ENCODE measurements at regions not wholly inside any gene's neighbourhood (a gene's known extent, or its start where the extent isn't known, plus 50 kb on each side); places are given as distances from the start of the nearest gene placed in this dataset.

GRCh38 chr2:221853297-221853696, 281.2 kb upstream of the EPHA4 start:
- ChIA-PET POLR2A (ENCODE audit: unreplicated experiment) (no interaction called here), CTCF (no interaction called here)
- H3K36me3 ChIP-seq (ENCODE audit: low read depth): no peaks in the 10 kb centered on the region
- H3F3A ChIP-seq (ENCODE audit: insufficient read depth, low read depth): peaks cover 6% of the 10 kb centered on the region; the same call in 1 of the 2 replicates
- no peak overlapping the region for H3K4me3 ChIP-seq
- H3K9me3 ChIP-seq (ENCODE audit: insufficient read depth, low read depth): no peaks in the 10 kb centered on the region
- H3K27me3 ChIP-seq (ENCODE audit: insufficient read depth, low read depth): no peaks in the 10 kb centered on the region
- peaks cover 36% of the 10 kb centered on the region for H3K4me1 ChIP-seq (replicated peaks; ENCODE audit: insufficient read depth)
- H3K27ac ChIP-seq: no peak overlapping the region
- no peaks in the 10 kb centered on the region for H3K9me2 ChIP-seq (ENCODE audit: insufficient read depth)
- H4K20me1 ChIP-seq (ENCODE audit: insufficient read depth): no peaks in the 10 kb centered on the region
- BruUV-seq (replicated peaks): no TSS peak
- H3K79me2 ChIP-seq (ENCODE audit: low read depth): no peaks in the 10 kb centered on the region
- H3K4me2 ChIP-seq: no peak overlapping the region
- H2AFZ ChIP-seq: 0 out of 2 replicates have a peak overlapping the region, but pooled peaks have one; percentile 1
- no peak for DNase-seq
- intact Hi-C loops (cut with micrococcal nuclease; ENCODE audit: unreplicated experiment): loop anchor here (5.0 kb wide), 1 partner anchor 89 kb away; no protein-coding TSS in a partner anchor
- TF ChIP-seq CTCF (conservative IDR thresholded peaks at IDR 0.05) (no peak), EZH2 (IDR thresholded peaks at IDR 0.05; ENCODE audit: low read depth) (no peak)

- DNase-seq: peak in 1 of 2 experiments; percentile 57
- peaks cover 43% of the 10 kb centered on the region for H3K4me1 ChIP-seq (replicated peaks; ENCODE audit: insufficient read depth)
- ChIA-PET CTCF (interaction anchor here (0.6 kb wide), 1 partner anchor 118 kb away, joined by 3 read pairs; no protein-coding TSS in a partner anchor), POLR2A (ENCODE audit: unreplicated experiment) (no interaction called here)
- no peaks in the 10 kb centered on the region for H3K27me3 ChIP-seq (ENCODE audit: insufficient read depth, low read depth)
- H3K4me2 ChIP-seq: 0 out of 2 replicates have a peak overlapping the region, but pooled peaks have one; percentile 1
- H3K4me3 ChIP-seq: no peak overlapping the region
- intact Hi-C loops (cut with micrococcal nuclease; ENCODE audit: unreplicated experiment): loop anchor here (5.0 kb wide), 1 partner anchor 91 kb away; no protein-coding TSS in a partner anchor
- BruUV-seq (replicated peaks): no TSS peak
- peaks cover 8% of the 10 kb centered on the region; the same call in 1 of the 2 replicates for H3F3A ChIP-seq (ENCODE audit: insufficient read depth, low read depth)
- no peak overlapping the region for H2AFZ ChIP-seq
- TF ChIP-seq CTCF (conservative IDR thresholded peaks at IDR 0.05) (no peak), EZH2 (IDR thresholded peaks at IDR 0.05; ENCODE audit: low read depth) (no peak)
- no peaks in the 10 kb centered on the region for H4K20me1 ChIP-seq (ENCODE audit: insufficient read depth)
- H3K79me2 ChIP-seq (ENCODE audit: low read depth): no peaks in the 10 kb centered on the region
- peaks cover 8% of the 10 kb centered on the region for H3K9me3 ChIP-seq (ENCODE audit: insufficient read depth, low read depth)
- H3K36me3 ChIP-seq (ENCODE audit: low read depth): peaks cover 4% of the 10 kb centered on the region; the same call in 1 of the 2 replicates
- H3K27ac ChIP-seq: no peak overlapping the region
- H3K9me2 ChIP-seq (ENCODE audit: insufficient read depth): no peaks in the 10 kb centered on the region
These were observed 279.5 kb upstream of the EPHA4 start for GRCh38 chr2:221851531-221852045.

DNA sequence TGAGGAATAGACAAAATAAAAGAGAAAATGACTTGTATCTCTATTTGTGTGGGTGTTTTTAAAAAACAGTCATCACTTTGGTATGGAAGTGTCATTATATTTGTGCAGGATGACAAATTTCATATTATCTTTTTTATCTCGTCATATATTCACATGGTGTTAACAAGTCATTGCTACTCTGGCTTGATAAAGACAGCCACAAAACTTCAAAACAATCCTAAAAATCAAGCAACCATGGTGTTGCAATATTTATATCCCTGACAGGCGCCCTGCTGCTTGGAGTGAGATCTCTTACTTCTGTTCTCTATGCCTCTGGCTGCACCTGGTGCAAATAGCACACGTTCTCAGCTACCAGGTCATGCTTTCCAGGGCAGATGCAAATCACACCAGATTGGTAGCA, 278.0 kb upstream of the EPHA4 start:
- Histone ChIP-seq H3K79me2 (ENCODE audit: low read depth) (no peaks in the 10 kb centered on the region), H3K4me1 (replicated peaks; ENCODE audit: insufficient read depth) (peaks cover 48% of the 10 kb centered on the region), H3F3A (ENCODE audit: insufficient read depth, low read depth) (peaks cover 12% of the 10 kb centered on the region; the same call in 1 of the 2 replicates), H4K20me1 (ENCODE audit: insufficient read depth) (no peaks in the 10 kb centered on the region), H3K36me3 (ENCODE audit: low read depth) (peaks cover 4% of the 10 kb centered on the region; the same call in 1 of the 2 replicates), H3K27me3 (ENCODE audit: insufficient read depth, low read depth) (no peaks in the 10 kb centered on the region), H2AFZ (no peak overlapping the region), H3K4me2 (peak overlapping the region; percentile 7), H3K9me3 (ENCODE audit: insufficient read depth, low read depth) (peaks cover 8% of the 10 kb centered on the region), H3K4me3 (no peak overlapping the region), H3K9me2 (ENCODE audit: insufficient read depth) (no peaks in the 10 kb centered on the region), H3K27ac (no peak overlapping the region)
- no peak for TF ChIP-seq CTCF (conservative IDR thresholded peaks at IDR 0.05)
- no peak for TF ChIP-seq EZH2 (IDR thresholded peaks at IDR 0.05; ENCODE audit: low read depth)
- peak; percentile 34 to 84 for DNase-seq
- intact Hi-C loops (cut with micrococcal nuclease; ENCODE audit: unreplicated experiment): loop anchor here (5.0 kb wide), 1 partner anchor 92 kb away; no protein-coding TSS in a partner anchor
- ChIA-PET POLR2A (ENCODE audit: unreplicated experiment) (no interaction called here), CTCF (no interaction called here)
- BruUV-seq (replicated peaks): no TSS peak

Measured in PC-9 (cell line).